SU-DHL-6 (cell line): ENCODE measurements at regions not wholly inside any gene's neighbourhood (a gene's known extent, or its start where the extent isn't known, plus 50 kb on each side); places are given as distances from the start of the nearest gene placed in this dataset.

Experiments used
- H2AFZ ChIP-seq: fragments of 200-600 bp; sonication (generic); 2 replicates; pipeline ENCODE4 v1.6.1; 2014; ENCODE audit warnings: low read depth, mild to moderate bottlenecking, moderate library complexity, mixed read lengths, antibody characterized with exemption, low read length; ENCODE audit not compliant: severe bottlenecking
- H3F3A ChIP-seq: fragments of 200-600 bp; shearing (Covaris generic); 2 replicates; pipeline ENCODE4 v1.6.0; 2016; ENCODE audit warnings: antibody characterized with exemption, mild to moderate bottlenecking; ENCODE audit not compliant: insufficient read depth
- H3K27ac ChIP-seq: fragments of 200-600 bp; sonication (generic); 2 replicates; pipeline ENCODE4 v1.5.1; 2016; ENCODE audit warnings: low read depth, mild to moderate bottlenecking, low read length, moderate library complexity, mixed read lengths
- H3K27me3 ChIP-seq: fragments of 200-600 bp; sonication (generic), shearing (Covaris generic); 2 replicates; pipeline ENCODE4 v1.6.0; 2014; ENCODE audit warnings: mild to moderate bottlenecking, low read length
- H3K36me3 ChIP-seq: fragments of 200-600 bp; sonication (generic); 2 replicates; pipeline ENCODE4 v1.6.1; 2014; ENCODE audit warnings: mild to moderate bottlenecking, low read length, mixed read lengths
- H3K4me2 ChIP-seq: fragments of 300-600, 200-600 bp; shearing (Covaris generic), sonication (generic); 2 replicates; pipeline ENCODE4 v1.6.0; 2014; ENCODE audit warnings: low read length, low read depth, mild to moderate bottlenecking; ENCODE audit not compliant: poor library complexity, severe bottlenecking
- H3K4me3 ChIP-seq: fragments of 200-600 bp; sonication (generic); 2 replicates; pipeline ENCODE4 v1.5.1; 2014; ENCODE audit warnings: antibody characterized with exemption, low read length, mild to moderate bottlenecking, mixed read lengths; ENCODE audit not compliant: insufficient read depth, poor library complexity, severe bottlenecking
- H3K79me2 ChIP-seq: fragments of 200-600 bp; sonication (generic); 2 replicates; pipeline ENCODE4 v1.6.1; 2014; ENCODE audit warnings: mild to moderate bottlenecking, low read length, moderate library complexity; ENCODE audit not compliant: insufficient read depth
- H3K9ac ChIP-seq: fragments of 200-600 bp; sonication (generic); 2 replicates; pipeline ENCODE4 v1.7.0; 2014; ENCODE audit warnings: mild to moderate bottlenecking, low read length
- H3K9me2 ChIP-seq: fragments of 200-600 bp; sonication (generic); replicated peaks from 2 replicates; pipeline ENCODE4 v1.6.1; 2014; ENCODE audit warnings: low read length; ENCODE audit not compliant: insufficient read depth
- H3K9me3 ChIP-seq: fragments of 200-600 bp; sonication (generic); 2 replicates; pipeline ENCODE4 v1.6.1; 2014; ENCODE audit warnings: low read length, mixed read lengths; ENCODE audit not compliant: insufficient read depth
- H4K20me1 ChIP-seq: fragments of 200-600 bp; sonication (generic); 2 replicates; pipeline ENCODE4 v1.6.1; 2014; ENCODE audit warnings: low read depth, mild to moderate bottlenecking, antibody characterized with exemption, low read length, moderate library complexity, mixed read lengths
- EZH2phosphoT487 ChIP-seq: fragments of 200-600 bp; sonication (generic), shearing (Covaris generic); conservative IDR thresholded peaks from 2 replicates; pipeline ENCODE4 v1.6.1; 2018; ENCODE audit warnings: mild to moderate bottlenecking, antibody characterized with exemption, low read length, moderate library complexity, mixed read lengths
- TF ChIP-seq, protein P1 (sequence below): fragments of 200-600 bp; sonication (generic); IDR thresholded peaks from one replicate; pipeline ENCODE4 v1.5.1; 2017; ENCODE audit warnings: antibody characterized with exemption, mild to moderate bottlenecking, low read length, moderate library complexity; ENCODE audit not compliant: insufficient read depth, poor library complexity, severe bottlenecking

DNA sequence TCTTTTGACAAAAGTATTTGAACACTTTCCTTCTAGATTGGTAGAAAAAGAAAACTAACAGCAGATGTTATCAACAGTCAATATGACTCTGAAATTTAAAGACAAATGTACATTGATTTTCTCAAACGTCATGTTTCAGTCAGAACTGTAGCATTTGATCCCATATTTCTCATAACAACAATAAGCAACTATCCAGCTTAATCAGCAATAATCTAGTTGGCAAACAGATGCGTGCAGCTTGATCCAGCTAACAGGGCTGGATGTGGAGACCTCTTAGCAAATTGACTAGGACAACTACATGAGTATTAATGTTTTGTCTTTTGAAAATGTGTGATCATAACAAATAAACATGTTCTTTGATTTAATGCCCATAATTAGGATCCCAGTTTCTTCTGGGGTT lies 94.0 kb upstream of the STT3B start:
- TF ChIP-seq, protein P1, sequence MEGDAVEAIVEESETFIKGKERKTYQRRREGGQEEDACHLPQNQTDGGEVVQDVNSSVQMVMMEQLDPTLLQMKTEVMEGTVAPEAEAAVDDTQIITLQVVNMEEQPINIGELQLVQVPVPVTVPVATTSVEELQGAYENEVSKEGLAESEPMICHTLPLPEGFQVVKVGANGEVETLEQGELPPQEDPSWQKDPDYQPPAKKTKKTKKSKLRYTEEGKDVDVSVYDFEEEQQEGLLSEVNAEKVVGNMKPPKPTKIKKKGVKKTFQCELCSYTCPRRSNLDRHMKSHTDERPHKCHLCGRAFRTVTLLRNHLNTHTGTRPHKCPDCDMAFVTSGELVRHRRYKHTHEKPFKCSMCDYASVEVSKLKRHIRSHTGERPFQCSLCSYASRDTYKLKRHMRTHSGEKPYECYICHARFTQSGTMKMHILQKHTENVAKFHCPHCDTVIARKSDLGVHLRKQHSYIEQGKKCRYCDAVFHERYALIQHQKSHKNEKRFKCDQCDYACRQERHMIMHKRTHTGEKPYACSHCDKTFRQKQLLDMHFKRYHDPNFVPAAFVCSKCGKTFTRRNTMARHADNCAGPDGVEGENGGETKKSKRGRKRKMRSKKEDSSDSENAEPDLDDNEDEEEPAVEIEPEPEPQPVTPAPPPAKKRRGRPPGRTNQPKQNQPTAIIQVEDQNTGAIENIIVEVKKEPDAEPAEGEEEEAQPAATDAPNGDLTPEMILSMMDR: no peak
- TF ChIP-seq EZH2phosphoT487: no peak
- Histone ChIP-seq H3F3A (no peaks in the 10 kb centered on the region), H3K9ac (no peak overlapping the region)

DNA sequence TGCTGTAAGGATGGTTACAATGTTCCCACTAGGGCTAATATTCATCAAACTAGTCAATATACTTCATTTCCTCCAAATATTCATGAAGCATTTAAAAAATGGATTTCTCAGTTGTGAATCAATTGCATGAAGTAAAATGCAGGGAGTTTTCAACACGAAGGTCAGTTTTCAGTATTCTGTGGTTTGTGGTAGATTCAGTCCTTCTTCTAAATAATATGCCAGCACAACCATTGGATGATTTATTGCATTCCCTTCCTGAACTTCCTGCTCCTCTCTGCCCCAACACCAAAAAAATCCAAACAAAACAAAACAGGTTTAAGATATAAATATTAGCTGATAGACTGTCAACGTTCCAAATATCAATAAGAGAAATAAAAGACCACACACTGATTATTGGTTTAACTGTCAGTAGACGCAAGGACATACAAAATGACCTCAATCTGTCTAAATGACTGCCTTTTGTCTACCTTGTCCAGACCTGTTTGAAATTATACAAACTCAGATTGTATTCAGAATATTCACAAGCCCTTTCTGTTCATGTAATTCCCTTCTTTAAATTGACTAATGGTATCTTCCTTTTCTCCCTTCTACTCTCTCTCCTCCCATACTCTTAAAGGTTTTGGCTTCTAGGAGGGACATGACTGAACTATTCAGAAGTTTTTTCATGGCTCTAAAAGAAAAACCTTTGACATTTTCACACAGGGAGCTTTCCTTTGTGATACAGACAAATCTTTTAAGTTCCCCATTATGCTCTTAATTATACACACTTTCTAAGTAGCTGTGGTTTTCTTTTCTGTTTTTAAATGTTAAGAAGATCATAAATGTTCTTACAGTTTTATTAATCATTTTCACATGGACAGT lies 92.6 kb upstream of the STT3B start:
- Histone ChIP-seq H3K27me3 (no peaks in the 10 kb centered on the region), H3K4me3 (no peak overlapping the region), H3K27ac (no peak overlapping the region), H3F3A (no peaks in the 10 kb centered on the region), H3K9me3 (0 out of 2 replicates have a peak, but pooled peaks cover 10% of the 10 kb centered on the region), H3K79me2 (no peaks in the 10 kb centered on the region), H3K36me3 (no peaks in the 10 kb centered on the region), H3K9me2 (no peaks in the 10 kb centered on the region), H2AFZ (no peak overlapping the region), H4K20me1 (no peaks in the 10 kb centered on the region), H3K4me2 (no peak overlapping the region), H3K9ac (no peak overlapping the region)
- TF ChIP-seq, protein P1: no peak
- TF ChIP-seq EZH2phosphoT487: no peak

More for the DNA sequence above, 94.0 kb upstream of the STT3B start:
- Histone ChIP-seq H3K27me3 (no peaks in the 10 kb centered on the region), H3K9me2 (no peaks in the 10 kb centered on the region), H3K4me3 (no peak overlapping the region), H4K20me1 (no peaks in the 10 kb centered on the region), H3K27ac (no peak overlapping the region), H2AFZ (no peak overlapping the region), H3K36me3 (no peaks in the 10 kb centered on the region), H3K79me2 (no peaks in the 10 kb centered on the region), H3K9me3 (0 out of 2 replicates have a peak, but pooled peaks cover 10% of the 10 kb centered on the region), H3K4me2 (no peak overlapping the region)

DNA sequence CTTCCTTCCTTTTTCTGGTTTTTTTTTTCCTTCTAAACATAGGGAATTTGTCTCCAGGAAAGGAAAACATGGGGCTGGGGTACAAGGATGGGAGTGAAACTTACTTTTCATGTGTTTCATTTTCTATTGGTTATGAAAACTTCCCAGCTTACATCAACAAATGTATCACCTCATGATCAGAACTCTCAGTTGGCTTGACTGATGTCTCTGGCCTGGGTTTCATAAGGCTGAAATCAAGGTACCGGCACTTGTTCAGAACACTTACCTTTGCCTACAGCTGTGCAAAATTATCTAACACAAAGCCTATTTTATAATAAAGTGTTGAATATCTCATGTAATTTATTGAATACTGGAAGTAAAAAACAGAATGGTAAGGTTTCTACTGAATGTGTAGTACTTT lies 91.8 kb upstream of the STT3B start:
- Histone ChIP-seq H4K20me1 (no peaks in the 10 kb centered on the region), H3F3A (no peaks in the 10 kb centered on the region), H3K27me3 (no peaks in the 10 kb centered on the region), H3K79me2 (no peaks in the 10 kb centered on the region), H3K4me2 (no peak overlapping the region), H2AFZ (no peak overlapping the region), H3K9me2 (no peaks in the 10 kb centered on the region), H3K27ac (no peak overlapping the region), H3K36me3 (no peaks in the 10 kb centered on the region), H3K9me3 (0 out of 2 replicates have a peak, but pooled peaks cover 10% of the 10 kb centered on the region), H3K9ac (no peak overlapping the region), H3K4me3 (no peak overlapping the region)
- TF ChIP-seq EZH2phosphoT487: no peak
- TF ChIP-seq, protein P1: no peak
